GM18520 (cell line): ENCODE measurements at regions not wholly inside any gene's neighbourhood (a gene's known extent, or its start where the extent isn't known, plus 50 kb on each side); places are given as distances from the start of the nearest gene placed in this dataset.

Source experiments
- ATAC-seq: cut with Tn5 transposase; IDR thresholded peaks from one replicate; pipeline ENCODE4 v1.9.1; 2021; ENCODE audit not compliant: unreplicated experiment

DNA sequence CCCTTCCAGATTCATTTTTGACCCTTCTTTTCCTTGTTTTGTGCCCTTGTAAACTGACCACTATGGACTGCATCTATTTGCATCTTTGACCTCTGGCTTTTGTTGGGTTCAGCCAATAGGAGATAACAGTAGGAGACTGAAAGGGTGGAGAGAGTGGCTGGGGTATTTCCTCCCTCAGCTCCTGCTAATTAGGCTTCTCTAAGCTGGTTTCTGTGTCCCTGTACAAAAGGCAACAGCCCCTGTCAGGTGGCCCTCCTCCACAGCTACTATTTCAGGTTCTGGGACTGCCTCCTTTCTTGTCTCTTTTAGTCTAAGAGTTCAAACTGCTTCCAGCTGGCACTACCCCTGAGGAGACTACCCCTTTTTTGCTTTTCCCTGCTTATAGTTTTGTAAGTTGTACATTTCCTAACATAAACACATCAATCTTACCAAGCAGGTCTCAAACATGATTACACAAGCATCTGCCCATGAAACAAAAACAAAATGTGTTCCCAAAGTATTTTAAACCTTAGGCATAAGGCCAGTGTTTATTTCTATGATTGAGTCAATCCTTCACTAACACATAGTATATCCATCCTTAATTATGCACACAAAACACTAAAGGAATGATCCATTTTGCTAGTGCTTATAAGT is 262.0 kb upstream of the TRPM3 start:
- no peak for ATAC-seq

DNA sequence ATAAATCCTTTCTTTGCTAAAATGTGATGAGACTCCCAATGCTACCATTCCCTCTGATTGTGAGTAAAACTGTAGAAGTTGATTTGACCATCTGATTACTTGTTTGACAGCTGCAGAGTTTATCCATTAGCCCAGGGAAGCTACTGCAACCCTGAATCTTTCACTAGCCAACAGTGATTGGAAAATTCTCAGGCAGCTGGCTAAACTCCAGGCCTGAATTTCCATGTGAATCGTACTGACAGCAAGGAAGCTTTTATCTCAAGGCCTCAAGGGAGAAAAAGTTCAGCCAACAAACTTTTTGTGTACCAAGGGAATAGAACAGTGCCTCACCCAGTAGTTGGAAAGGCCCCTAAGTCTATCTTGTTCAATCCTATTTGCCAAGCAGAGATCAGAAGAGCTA is 246.7 kb upstream of the TRPM3 start:
- ATAC-seq = no peak

DNA sequence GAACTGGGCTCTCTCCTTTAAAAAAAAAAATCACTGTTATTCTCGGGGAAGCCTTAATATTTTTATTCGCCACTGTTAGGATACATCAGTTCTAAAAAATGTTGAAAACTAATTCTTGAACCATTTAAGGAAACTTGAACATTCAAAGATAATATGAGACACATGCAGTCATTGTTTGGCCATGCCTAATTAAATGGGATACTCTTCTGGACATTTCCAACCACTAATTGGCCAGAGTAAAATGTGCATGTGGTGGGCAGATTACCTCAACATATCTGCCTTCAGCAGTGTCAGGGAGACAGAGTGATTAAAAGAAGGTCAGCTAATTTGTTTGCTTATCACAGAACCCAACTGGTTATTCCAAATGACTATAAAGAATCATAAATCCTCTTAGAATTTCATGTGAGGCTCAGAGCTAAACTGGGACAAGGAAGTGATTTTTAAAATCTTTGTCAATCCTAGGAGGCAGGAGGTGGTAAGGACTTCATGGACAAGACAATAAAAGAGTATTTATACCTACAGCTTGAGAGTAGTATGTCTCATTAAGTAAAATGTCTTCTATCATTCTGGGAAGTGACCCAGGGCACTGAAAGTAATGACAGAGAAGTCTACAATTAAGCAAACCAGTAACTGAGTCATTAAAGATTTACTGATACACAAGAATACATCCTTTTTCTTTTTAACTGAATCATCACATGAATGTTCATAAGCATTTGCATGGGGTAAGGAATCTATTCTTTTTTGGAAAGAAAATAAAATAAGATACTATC is 242.9 kb upstream of the TRPM3 start:
- no peak for ATAC-seq

DNA sequence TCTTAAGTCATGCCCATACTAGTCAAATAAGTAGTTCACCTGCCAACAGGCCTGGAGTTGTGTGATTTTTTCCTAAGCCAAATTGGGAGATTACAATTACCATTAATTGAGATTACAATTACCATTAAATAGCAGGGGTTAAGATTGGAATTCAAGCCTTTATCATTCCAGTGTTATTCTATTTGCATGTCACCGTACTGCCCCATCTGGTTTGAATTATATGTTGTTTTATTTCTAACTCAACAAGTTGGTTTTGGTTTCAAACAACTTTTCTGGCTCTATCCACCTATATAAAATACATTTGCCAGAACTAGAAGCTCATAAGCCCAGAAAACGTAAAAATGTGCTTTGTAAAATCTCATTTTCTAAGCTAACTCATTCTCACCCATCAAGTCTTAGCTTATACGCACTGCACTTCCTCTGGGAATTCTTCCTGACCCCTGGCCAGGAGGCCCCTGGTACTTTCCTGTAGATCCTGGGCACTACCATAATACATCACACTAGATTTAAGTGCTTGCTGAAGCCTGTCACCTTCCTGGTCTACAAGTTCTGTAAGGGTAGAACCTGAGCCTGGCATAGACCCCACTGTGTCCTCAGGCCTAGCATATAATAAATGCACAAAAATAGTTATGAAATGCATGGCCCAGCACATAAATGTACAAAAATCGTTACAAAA is 242.0 kb upstream of the TRPM3 start:
- ATAC-seq = no peak

DNA sequence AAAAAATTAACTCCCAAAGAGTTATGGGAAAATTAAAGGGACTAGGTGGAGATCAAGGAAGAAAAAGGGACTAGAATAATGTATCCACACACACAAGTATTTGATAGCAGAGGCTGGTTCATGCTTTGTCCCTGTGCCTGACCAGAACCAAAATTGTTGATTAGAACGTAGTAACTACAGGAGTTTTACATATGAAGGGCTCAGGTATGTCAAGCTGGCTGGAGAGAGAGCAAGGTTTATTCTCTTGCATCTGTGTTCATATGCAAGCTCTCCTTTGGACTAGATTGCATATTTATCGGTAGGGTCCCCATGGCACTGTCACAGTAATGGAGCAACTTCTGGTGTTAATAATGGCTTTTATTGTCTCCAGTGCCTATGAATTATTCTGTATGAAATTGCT is 239.9 kb upstream of the TRPM3 start:
- ATAC-seq = no peak

DNA sequence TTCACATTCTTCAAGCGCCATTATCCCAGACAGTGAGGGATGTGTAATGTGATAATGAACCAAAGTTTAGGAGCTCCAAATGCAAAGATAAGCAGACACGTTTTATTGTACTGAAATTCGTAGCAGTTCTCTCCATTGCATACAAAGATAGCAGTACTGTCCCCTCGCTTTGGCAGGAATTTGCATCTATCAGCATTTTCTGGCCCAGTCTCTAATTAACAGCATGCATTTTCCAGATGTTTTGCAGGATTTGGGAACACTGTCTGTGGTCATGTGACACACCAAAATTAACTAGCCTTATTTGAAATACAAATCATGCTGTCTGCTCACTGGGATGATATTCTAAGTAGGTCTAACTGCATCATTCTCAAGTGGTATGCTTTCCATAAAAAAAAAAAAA is 235.9 kb upstream of the TRPM3 start:
- no peak for ATAC-seq

DNA sequence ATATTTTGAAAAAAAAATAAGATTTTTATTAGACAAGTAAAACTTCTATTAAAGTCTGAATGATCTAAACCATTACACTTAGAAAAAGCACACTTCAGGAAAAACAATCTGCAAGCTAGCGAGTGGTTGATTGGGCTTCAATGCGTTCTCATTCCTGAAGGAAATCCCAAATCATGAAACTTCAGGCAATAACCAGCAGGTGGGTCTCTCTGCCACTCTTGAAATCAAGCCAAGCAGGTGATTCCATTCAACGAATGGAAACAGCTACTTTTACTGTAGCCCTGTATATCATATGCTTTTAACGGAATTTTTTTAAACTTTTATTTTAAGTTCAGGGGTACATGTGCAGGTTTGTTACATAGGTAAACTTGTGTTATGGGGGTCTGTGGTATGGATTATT is 234.5 kb upstream of the TRPM3 start:
- ATAC-seq = no peak

DNA sequence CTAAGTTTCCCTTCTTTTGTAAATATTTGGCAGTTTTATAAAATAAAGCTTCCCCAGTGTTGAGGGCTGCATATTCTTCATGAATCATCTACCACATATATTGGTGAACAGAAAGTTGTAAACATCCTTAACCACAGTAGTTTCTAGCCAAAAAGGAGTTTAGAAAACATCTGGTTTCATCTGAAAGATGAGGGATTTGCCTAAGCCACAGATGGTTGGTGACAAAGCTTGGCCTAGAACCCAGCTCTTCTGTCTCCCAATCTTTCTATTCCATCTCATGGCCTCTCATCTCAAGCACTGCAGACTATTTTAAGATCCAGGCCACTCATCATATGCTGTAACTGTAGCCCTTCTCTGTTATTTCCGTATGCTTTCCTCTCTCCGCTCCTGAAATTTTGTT is 232.3 kb upstream of the TRPM3 start:
- ATAC-seq = no peak

DNA sequence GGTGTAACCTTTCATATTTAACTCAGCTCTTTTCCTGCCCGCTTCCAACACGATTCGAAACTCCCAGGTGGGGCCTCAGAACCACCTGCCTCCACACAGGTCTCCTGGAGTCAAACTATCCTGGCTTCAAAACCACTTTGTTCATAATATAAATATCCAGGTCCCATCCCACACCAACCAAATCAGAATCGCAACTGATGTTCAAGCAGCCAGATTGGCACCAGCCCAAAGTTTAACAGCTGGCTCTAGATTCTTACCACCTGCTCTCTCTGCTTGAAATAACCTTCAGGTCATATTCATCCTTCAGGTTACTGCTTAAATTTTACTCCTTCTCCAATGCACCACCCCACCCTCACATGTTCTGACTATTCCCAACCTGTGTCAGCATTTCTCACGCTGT is 231.4 kb upstream of the TRPM3 start:
- ATAC-seq = no peak

DNA sequence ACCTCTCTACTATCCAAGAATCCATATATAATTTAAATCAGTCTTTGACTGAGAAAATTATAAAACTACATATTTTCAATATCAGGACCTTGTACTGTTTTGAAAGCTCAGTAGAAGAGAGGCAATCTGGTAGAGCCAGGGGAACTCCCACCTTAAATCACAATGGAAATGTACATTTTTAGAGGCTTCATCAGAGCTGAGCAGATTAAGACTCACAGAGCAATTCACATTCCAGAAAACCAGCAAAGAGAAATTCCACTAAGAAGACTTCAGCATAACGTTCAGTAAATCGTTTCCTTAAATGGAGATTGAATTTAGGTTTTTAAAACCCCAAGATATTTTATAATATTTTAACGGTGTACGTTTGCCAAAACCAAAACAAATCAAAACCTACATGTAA is 227.8 kb upstream of the TRPM3 start:
- no peak for ATAC-seq

DNA sequence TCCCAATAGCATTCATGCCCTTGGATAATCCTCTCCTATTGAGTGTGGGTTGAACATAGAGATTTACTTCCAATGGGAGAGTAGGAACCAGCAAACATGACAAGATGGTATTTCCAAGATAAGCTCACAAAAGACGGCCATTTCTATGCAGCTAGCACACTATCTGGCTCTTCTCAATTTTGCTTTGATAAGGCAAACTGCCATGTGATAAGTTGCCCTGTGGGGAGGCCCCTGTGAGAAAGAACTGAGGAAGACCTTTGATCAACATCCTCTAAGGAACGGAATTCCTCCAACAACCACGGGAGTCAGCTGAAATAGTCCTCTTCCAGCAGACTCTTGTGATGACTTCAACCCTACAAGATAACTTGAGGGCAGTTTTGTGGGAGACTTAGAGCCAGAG is 211.9 kb upstream of the TRPM3 start:
- no peak for ATAC-seq

DNA sequence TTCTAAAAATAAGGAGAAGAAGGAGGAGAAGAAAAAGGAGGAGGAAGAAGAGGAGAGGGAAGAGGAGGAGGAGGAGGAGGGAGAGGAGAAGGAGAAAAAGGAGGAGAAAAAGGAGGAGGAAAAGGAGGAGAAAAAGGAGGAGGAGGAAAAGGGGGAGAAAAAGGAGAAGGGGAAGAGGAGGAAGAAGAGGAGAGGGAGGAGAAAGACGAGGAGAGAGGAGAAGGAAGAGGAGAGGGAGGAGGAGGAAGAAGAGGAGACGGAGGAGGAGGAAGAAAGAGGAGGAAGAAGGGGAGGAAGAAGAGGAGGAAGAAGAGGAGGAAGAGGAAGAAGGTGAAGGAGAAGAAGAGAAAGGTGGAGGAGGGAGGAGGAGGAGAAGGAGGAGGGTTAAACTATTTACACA is 210.2 kb upstream of the TRPM3 start:
- ATAC-seq = no peak

DNA sequence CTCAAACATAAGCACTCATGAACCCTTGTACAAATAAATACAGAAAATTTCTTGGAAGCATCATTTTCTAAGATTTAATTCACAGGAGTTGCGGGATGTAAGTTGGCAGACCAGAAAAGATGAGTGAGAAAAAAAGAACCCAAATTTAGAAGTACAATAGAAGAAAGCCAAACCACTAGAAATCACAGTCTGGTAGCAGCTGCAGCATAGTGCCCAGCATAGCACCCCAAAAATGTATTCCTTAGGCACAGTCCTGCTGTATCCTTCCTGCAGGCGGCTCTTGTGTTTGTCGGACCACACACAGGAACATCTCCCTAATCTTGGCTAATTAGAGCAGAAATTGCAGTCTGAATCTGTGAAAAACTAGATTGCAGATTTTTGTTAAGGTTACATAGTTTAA is 208.5 kb upstream of the TRPM3 start:
- no peak for ATAC-seq

DNA sequence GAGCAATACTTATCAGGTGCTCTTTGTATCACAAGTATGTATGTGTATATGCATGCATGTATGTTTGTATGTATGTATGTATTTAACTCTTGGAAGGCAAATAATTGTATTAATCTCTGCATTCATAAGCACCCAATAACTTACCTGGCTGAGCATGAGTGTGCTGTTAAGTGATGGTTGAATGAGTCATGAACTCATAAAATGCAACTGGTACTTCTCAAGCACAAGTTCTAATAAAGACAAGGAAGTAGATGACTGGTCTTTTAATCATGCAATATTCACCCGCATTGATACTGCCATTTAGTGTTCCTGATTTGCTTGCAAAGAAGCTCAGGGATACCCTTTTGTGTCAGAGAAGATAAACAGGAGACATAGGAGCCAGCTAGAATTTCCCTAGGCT is 204.9 kb upstream of the TRPM3 start:
- ATAC-seq = no peak

DNA sequence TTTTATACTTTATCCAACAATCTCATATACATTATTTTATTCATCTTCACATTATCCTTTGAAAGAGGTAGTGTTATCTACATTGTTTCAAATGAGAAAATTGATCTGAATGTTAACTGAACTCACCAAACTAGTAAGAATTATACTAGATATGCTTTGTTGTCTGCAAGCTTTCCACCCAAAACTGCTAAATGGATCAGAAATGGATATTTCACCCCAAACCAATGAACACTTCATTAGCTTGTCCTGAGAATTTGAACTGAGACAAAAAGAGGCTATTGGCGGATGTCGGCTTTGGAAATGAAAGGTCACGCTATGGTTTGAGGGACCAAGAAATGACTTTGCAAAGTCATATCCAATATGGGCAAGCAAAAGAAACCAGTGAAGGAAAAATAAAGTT is 201.9 kb upstream of the TRPM3 start:
- no peak for ATAC-seq

DNA sequence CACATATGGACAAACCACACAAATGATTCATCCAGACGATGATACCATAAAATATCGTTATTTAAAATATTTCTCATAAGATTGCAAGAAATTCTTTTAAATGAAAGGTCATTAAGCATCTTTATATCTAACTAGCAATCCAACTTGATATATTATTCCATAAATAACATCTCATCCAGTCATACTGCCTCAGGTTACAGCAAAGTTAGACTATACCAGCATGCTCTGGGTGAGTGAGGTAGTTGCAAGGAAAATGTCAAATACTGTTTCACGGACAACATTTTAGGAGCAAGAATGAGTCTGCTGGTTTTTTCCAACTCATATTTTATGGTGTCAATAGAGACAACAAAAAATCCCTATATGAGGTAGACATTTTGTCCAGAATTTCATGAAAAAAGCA is 200.9 kb upstream of the TRPM3 start:
- no peak for ATAC-seq

DNA sequence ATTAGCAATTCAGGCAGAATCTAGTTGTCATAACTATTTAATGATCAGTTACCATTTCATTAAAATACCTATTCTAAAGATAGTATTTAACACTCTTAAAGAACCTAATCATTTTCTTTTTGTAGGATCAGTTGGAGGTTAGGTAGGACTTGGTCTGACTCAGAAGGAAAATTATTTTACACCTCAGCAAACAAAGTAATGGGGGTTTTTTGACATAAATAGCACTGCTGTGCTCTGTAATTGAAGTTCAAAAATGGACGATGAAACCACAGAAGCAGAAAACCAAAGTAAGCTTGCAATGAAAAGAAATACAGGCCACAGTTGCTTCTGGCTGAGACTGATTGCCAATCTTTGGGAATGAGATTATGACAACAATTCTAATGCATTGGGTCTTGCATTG is 187.0 kb upstream of the TRPM3 start:
- no peak for ATAC-seq

DNA sequence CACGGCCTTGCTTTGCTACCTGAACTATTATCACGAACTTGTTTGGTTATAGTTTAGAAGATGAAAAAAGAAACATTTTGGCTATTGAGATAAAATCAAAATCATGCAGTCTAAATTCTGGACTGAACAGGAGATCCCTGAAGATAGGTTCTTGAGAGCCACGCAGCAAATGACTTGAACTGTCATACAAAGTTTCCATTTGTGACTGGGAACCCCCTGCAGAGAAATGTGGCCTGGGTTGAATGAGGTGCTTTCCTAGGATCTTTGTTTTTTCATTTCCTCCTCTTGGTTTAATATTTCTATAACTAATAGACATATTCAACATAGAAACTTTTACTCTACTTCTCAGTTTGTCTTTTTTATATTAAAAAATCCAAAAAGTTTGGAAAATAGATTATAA is 184.7 kb upstream of the TRPM3 start:
- peak; percentile 53 for ATAC-seq

DNA sequence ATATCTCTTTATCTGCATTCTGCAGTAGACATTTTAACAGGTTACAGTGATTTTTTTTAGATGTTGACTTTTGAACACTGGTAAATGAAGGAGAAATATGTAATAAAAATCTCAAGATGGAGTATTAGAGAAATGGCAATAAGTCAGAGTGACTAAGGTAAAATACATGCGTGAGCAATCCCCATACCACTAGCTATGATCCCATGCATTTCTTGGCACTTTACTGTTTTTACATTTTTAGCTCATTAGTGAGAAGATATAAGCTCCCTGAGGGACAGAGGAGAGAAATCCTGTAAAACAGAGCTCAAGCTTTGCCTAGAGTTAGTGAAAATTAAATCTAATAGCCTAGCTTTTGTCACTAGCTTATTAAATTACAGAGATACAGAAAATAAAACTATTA is 181.9 kb upstream of the TRPM3 start:
- ATAC-seq = no peak

DNA sequence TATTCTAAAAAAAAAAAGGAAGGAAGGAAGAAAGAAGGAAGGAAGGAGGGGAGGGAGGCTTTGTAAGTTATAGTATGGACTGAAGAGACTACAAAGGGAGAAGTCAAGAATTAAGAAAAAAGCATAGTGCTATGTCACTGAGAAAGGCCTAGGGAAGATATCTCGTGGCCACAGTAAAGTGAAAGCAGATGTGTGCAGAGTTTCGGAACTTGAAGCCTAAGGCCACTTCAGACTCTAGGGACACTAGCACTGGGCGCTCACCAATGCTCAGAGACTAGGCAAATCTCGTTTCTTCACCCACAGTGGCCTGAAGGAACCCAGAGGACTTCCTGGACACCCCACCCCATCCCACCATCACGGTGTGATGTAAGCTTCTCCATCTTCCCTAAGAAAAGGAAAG is 181.4 kb upstream of the TRPM3 start:
- ATAC-seq = peak; percentile 74

DNA sequence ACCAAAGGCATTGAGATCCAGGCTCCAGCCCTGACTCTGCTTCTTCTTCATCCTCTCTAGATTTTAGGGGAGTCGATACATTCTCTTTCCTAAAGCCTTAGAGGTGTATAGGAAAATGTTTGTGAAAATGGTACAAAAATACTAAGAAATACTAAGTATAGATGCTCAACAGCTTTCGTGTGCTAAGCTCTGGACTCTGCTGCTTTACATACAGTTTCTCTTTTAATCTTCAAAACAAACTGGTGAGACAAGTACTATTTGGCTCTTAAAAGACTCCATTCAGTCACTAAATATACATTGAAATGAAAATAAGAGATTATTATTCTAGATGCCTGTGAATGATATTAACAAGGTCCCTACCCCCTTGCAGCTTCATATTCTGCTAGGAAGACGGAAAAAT is 174.5 kb upstream of the TRPM3 start:
- ATAC-seq = no peak

DNA sequence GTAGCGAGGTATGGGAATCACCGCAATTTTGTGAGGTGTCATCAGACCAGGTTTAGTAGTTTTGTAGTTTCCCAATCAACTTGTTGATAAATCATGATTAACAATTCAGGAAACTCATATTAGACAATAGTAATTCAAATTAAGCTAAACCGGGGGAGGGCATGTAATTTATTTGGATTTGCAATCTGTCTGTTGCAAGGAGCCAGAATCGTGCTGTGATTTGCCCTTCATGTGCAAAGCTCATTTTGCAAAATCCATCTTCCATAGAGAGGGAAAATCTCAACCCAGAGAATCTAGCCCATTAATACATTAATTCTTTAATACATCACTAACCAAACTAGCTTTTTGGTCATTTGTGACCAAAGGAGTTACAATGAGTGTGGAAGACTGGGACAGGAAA is 164.7 kb upstream of the TRPM3 start:
- no peak for ATAC-seq
